HEK293T (cell line): ENCODE measurements at regions not wholly inside any gene's neighbourhood (a gene's known extent, or its start where the extent isn't known, plus 50 kb on each side); places are given as distances from the start of the nearest gene placed in this dataset.

Experiments used
- BHLHE40 ChIP-seq: fragments of 450-650 bp; IDR thresholded peaks from 2 replicates; pipeline ENCODE4 v1.6.1; 2016; ENCODE audit warnings: mild to moderate bottlenecking, moderate library complexity, borderline replicate concordance
- CTBP1 ChIP-seq: fragments of 450-650 bp; IDR thresholded peaks from 2 replicates; pipeline ENCODE4 v1.6.1; 2016; ENCODE audit warnings: borderline replicate concordance
- FOXA1 ChIP-seq: fragments of 450-650 bp; IDR thresholded peaks from 2 replicates; pipeline ENCODE4 v1.6.1; 2016; ENCODE audit warnings: mild to moderate bottlenecking
- FOXK2 ChIP-seq: fragments of 450-650 bp; IDR thresholded peaks from 2 replicates; pipeline ENCODE4 v1.6.1; 2016; ENCODE audit warnings: mild to moderate bottlenecking
- TARDBP ChIP-seq: fragments of 450-650 bp; IDR thresholded peaks from 2 replicates; pipeline ENCODE4 v1.6.1; 2016
- ZNF384 ChIP-seq: fragments of 450-650 bp; IDR thresholded peaks from 2 replicates; pipeline ENCODE4 v1.6.1; 2016

DNA sequence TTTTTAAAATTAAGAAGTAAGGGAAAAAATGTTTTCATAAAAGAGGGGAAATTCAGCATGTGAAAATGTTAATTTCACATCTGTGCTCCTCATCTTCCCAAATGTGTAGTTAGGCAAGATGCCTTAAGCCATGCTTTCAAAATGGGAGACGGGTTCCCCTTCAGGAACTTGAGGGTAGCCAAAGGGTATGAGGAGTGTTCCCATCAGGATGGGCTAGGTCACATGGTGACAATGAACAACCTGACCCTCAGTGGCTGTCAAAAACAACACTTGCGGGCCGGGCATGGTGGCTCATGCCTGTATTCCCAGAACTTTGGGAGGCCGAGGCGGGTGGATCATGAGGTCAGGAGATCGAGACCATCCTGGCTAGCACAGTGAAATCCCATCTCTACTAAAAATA lies 178.0 kb downstream of the ACTL7B start:
- no peak for TF ChIP-seq FOXA1
- no peak for TF ChIP-seq ZNF384
- no peak for TF ChIP-seq TARDBP
- no peak for TF ChIP-seq FOXK2
- no peak for TF ChIP-seq BHLHE40
- TF ChIP-seq CTBP1 = no peak
